Stimulated activated CD4-positive, alpha-beta T cell treated with anti-CD3 and anti-CD28 coated beads, Interleukin-2, amount 100 ng/mL, for 24 hours (primary cell): ENCODE measurements at regions not wholly inside any gene's neighbourhood (a gene's known extent, or its start where the extent isn't known, plus 50 kb on each side); places are given as distances from the start of the nearest gene placed in this dataset.

ENCODE experiments used
- DNase-seq, 2 donors: peaks; one replicate each; pipeline ENCODE4 v3.0.0-alpha.2; 2020

- DNase-seq = no peak
Observed at GRCh38 chr6:122308074-122308473, 91.4 kb upstream of the HSF2 start.

- no peak for DNase-seq
Observed at GRCh38 chr6:122315842-122316241, 83.6 kb upstream of the HSF2 start.

DNA sequence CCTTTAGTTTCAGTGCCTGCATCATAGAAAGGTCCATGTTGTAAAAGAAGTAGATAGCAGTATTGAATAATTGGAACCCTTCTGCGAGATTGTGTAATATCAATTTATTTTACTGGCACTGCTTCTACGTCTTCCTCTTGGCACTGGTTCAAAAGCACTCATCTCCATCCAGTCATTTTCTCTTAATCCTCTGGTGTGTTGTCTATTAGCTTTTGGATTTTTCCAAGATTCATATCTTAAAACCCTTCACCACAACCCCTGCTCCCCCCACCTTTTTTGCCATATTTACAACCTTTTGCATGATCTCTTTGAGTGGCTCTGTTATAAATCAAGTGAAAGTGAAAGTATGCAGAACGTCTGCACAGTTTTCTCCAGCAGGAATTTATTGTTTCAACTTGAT lies 76.6 kb upstream of the HSF2 start:
- DNase-seq = no peak

DNA sequence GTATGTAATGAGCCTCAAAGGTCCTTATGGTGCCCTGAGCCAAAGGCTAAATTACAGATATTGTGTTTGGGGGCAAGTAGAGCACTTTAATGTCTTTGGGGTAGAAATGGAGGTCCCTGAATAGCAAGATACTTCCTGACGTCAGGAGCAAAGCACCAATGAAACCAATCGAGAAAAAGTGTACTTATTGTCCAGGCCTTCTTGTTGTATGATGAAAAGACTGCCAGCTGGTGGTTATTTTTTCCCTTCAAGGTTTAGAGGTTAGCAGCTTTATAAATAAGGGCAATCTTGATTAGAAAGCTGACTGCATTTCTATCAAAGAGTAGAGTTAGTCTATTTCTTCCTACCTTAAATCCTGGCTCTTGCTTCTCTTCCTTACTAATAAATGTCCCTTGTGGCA lies 76.1 kb upstream of the HSF2 start:
- DNase-seq = no peak

GRCh38 chr6:122330315-122330714 lies 69.1 kb upstream of the HSF2 start:
- DNase-seq = no peak

DNA sequence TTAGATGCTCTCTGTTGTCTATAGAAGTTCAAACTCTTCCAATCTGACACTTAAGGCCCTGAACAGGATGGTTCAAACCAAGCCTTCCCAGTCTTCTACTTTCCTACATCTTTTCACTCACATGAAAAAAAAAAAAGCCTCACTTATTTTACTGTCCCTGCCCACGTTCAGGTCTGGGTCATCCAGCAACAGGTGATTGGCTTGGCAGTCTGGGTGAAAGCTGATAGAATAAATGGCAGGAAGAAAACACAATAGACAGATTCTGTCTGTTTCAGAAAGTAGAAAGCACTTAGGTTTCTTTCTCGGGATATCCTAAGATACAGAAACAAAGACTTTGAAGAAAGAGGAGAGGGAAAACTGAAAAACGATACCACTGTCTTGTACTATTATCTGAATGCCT lies 61.8 kb upstream of the HSF2 start:
- DNase-seq = no peak

- no peak for DNase-seq
Observed at GRCh38 chr6:122339661-122340060, 59.8 kb upstream of the HSF2 start.

GRCh38 chr6:122347280-122347679 lies 52.2 kb upstream of the HSF2 start:
- no peak for DNase-seq

GRCh38 chr6:122347751-122348150 lies 51.7 kb upstream of the HSF2 start:
- no peak for DNase-seq
